HFF-Myc (cell line): ENCODE measurements at regions not wholly inside any gene's neighbourhood (a gene's known extent, or its start where the extent isn't known, plus 50 kb on each side); places are given as distances from the start of the nearest gene placed in this dataset.

Source experiments
- DNase-seq: peaks from one replicate; pipeline ENCODE4 v3.0.0-alpha.2; 2011; ENCODE audit warnings: low read depth; ENCODE audit errors: extremely low read depth
- H3K4me3 ChIP-seq: replicated peaks from 2 replicates; pipeline ENCODE4 v1.5.1; 2011; ENCODE audit warnings: low read depth, mild to moderate bottlenecking, control low read depth, low read length
- CTCF ChIP-seq: IDR thresholded peaks from 2 replicates; pipeline ENCODE4 v1.5.1; 2012; ENCODE audit warnings: mild to moderate bottlenecking, low read depth, low read length, control low read depth; ENCODE audit errors: missing control alignments

GRCh38 chr2:57726294-57726693 is 320.3 kb upstream of the VRK2 start:
- TF ChIP-seq CTCF = no peak

DNA sequence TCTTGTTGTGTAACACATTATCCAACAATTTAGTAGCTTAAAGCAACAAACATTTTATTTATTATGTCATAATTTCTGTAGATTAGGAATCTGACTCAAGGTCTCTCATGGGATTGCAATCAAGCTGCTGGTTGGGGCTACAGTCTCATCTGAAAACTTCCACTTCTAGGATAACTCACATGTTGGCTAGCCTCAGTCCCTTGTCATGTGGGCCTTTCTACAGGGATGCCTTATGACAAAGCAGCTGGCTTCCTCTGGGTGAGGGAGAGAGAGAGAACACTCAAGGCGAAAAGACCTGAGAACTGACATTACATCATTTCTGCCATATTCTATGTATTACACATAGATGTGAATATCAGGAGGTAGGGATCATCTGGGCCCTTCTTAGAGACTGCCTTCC is 317.9 kb upstream of the VRK2 start:
- no peak for TF ChIP-seq CTCF
- DNase-seq = no peak
- no peak overlapping the region for H3K4me3 ChIP-seq

More at GRCh38 chr2:57726294-57726693, 320.3 kb upstream of the VRK2 start:
- no peak for DNase-seq
- no peak overlapping the region for H3K4me3 ChIP-seq

DNA sequence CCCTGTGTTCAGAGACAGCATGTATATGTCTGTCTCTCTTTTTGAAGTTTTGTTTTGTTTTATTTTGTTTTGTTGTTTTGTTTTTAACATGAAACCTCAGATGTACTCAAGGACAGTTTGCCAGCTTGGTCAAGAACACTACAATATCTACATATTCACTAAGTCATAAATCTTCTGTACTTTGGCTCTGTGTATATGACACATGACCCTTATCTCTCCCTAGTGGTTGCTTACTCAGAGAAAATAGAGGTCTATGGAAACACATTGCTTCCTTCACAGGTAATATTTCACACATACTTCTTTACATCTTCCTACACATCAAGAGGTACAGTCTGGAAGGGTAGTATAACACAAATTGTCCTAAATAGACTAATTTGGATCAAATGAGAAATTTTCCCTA is 312.6 kb upstream of the VRK2 start:
- H3K4me3 ChIP-seq = no peak overlapping the region
- TF ChIP-seq CTCF = no peak
- no peak for DNase-seq

- H3K4me3 ChIP-seq = no peak overlapping the region
- no peak for TF ChIP-seq CTCF
- DNase-seq = no peak
Observed at GRCh38 chr2:57740891-57741290, 305.7 kb upstream of the VRK2 start.

- no peak overlapping the region for H3K4me3 ChIP-seq
- no peak for DNase-seq
- no peak for TF ChIP-seq CTCF
Observed at GRCh38 chr2:57753636-57754035, 293.0 kb upstream of the VRK2 start.

- no peak for DNase-seq
- H3K4me3 ChIP-seq = no peak overlapping the region
- TF ChIP-seq CTCF = no peak
Observed at GRCh38 chr2:57758686-57759085, 287.9 kb upstream of the VRK2 start.

DNA sequence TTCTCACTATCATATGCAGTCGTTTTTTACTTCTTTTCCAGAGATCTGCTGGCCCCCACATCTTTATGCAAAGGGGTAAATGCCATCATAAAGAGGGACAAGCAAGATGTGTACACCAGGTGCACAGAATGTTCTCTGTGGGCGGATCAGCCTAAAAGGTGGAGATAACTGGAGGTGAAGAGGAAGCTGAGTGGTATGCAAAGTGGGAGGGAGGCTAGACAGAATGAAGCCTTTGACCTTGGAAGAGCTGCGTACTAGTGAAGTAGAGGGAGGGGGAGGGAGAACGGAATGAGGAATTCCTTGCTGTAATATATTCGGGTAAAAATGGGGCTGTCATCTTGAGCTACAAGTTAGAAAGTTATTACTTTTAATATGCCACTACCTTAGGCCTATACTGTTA is 287.5 kb upstream of the VRK2 start:
- no peak overlapping the region for H3K4me3 ChIP-seq
- DNase-seq = no peak
- TF ChIP-seq CTCF = no peak
